Hepatocyte (in vitro differentiated cells): ENCODE measurements at regions not wholly inside any gene's neighbourhood (a gene's known extent, or its start where the extent isn't known, plus 50 kb on each side); places are given as distances from the start of the nearest gene placed in this dataset.

Experiments
- DNase-seq: peaks from one replicate; pipeline ENCODE4 v3.0.0-alpha.2; 2016; ENCODE audit warnings: low spot score
- H2AFZ ChIP-seq: fragments of 200-600 bp; sonication (generic); 2 replicates; pipeline ENCODE4 v1.6.0; 2016; ENCODE audit warnings: antibody characterized with exemption, mild to moderate bottlenecking
- H3K27ac ChIP-seq: fragments of 200-600 bp; sonication (generic); 2 replicates; pipeline ENCODE4 v1.5.1; 2016; ENCODE audit warnings: mild to moderate bottlenecking
- H3K27me3 ChIP-seq: fragments of 200-600 bp; sonication (generic); 2 replicates; pipeline ENCODE4 v1.6.1; 2016
- H3K36me3 ChIP-seq: fragments of 200-600 bp; sonication (generic); replicated peaks from 2 replicates; pipeline ENCODE4 v1.5.1; 2016; ENCODE audit warnings: low read depth; ENCODE audit not compliant: insufficient read depth
- H3K4me1 ChIP-seq: fragments of 200-600 bp; sonication (generic); 2 replicates; pipeline ENCODE4 v1.5.1; 2016; ENCODE audit warnings: mild to moderate bottlenecking, moderate library complexity; ENCODE audit not compliant: insufficient read depth
- H3K4me2 ChIP-seq: fragments of 200-600 bp; sonication (generic); 2 replicates; pipeline ENCODE4 v1.6.0; 2016
- H3K4me3 ChIP-seq: fragments of 200-600 bp; sonication (generic); 2 replicates; pipeline ENCODE4 v1.5.1; 2016; ENCODE audit warnings: mild to moderate bottlenecking
- H3K79me2 ChIP-seq: fragments of 200-600 bp; sonication (generic); 2 replicates; pipeline ENCODE4 v1.6.0; 2017; ENCODE audit warnings: mild to moderate bottlenecking
- H3K9me2 ChIP-seq: fragments of 200-600 bp; sonication (generic); replicated peaks from 2 replicates; pipeline ENCODE4 v1.6.0; 2017; ENCODE audit warnings: mild to moderate bottlenecking; ENCODE audit not compliant: insufficient read depth
- H3K9me3 ChIP-seq: fragments of 200-600 bp; sonication (generic); 2 replicates; pipeline ENCODE4 v1.5.1; 2016; ENCODE audit warnings: low read depth, mild to moderate bottlenecking
- H4K20me1 ChIP-seq: fragments of 200-600 bp; sonication (generic); 2 replicates; pipeline ENCODE4 v1.6.0; 2016; ENCODE audit warnings: mild to moderate bottlenecking; ENCODE audit not compliant: insufficient read depth, poor library complexity, severe bottlenecking
- CTCF ChIP-seq: fragments of 200-600 bp; sonication (generic); IDR thresholded peaks from 2 replicates; pipeline ENCODE4 v1.5.1; 2016; ENCODE audit warnings: antibody characterized with exemption, mild to moderate bottlenecking; ENCODE audit not compliant: poor library complexity
- EZH2 ChIP-seq: fragments of 200-600 bp; sonication (generic); IDR thresholded peaks from 2 replicates; pipeline ENCODE4 v1.6.1; 2016; ENCODE audit warnings: antibody characterized with exemption, mild to moderate bottlenecking, borderline replicate concordance
- EZH2phosphoT487 ChIP-seq: fragments of 200-600 bp; sonication (generic); IDR thresholded peaks from one replicate; pipeline ENCODE4 v1.6.1; 2018; ENCODE audit warnings: antibody characterized with exemption, mild to moderate bottlenecking, low read depth, moderate library complexity; ENCODE audit not compliant: unreplicated experiment, severe bottlenecking
- WGBS: methylation state at CpG from one replicate; pipeline ENCODE4 v1.1.6; 2016; ENCODE audit warnings: low lambda C conversion rate; ENCODE audit errors: missing lambda C conversion rate; 5-methylcytosine and 5-hydroxymethylcytosine counted together

GRCh38 chr2:223399357-223399957 is 202.7 kb downstream of the SCG2 start:
- Histone ChIP-seq H3K79me2 (no peaks in the 10 kb centered on the region), H3K9me2 (no peaks in the 10 kb centered on the region), H4K20me1 (no peaks in the 10 kb centered on the region), H3K9me3 (peaks cover 5% of the 10 kb centered on the region), H2AFZ (no peak overlapping the region), H3K27me3 (no peaks in the 10 kb centered on the region), H3K27ac (no peak overlapping the region), H3K4me1 (no peaks in the 10 kb centered on the region), H3K4me3 (no peak overlapping the region), H3K36me3 (no peaks in the 10 kb centered on the region), H3K4me2 (no peak overlapping the region)
- 72% methylated on average over 3 of the region's 3 CpGs for WGBS
- TF ChIP-seq CTCF (no peak), EZH2 (no peak), EZH2phosphoT487 (no peak)
- DNase-seq = no peak

GRCh38 chr2:223404616-223405015 is 197.5 kb downstream of the SCG2 start:
- Histone ChIP-seq H3K79me2 (no peaks in the 10 kb centered on the region), H3K27me3 (peaks cover 4% of the 10 kb centered on the region), H2AFZ (no peak overlapping the region), H3K4me3 (no peak overlapping the region), H3K36me3 (no peaks in the 10 kb centered on the region), H4K20me1 (no peaks in the 10 kb centered on the region), H3K9me2 (no peaks in the 10 kb centered on the region), H3K4me1 (no peaks in the 10 kb centered on the region), H3K27ac (no peak overlapping the region), H3K9me3 (no peaks in the 10 kb centered on the region), H3K4me2 (no peak overlapping the region)
- no peak for TF ChIP-seq EZH2phosphoT487
- TF ChIP-seq CTCF = no peak
- no peak for TF ChIP-seq EZH2
- no peak for DNase-seq
- 94% methylated on average over 1 of the region's 1 CpG for WGBS

GRCh38 chr2:223414646-223415045 is 187.5 kb downstream of the SCG2 start:
- DNase-seq = peak; percentile 7
- Histone ChIP-seq H4K20me1 (no peaks in the 10 kb centered on the region), H3K27me3 (no peaks in the 10 kb centered on the region)

More at GRCh38 chr2:223414646-223415045, 187.5 kb downstream of the SCG2 start:
- H3K4me3 ChIP-seq = no peak overlapping the region
- peak overlapping the region; percentile 55 for H3K27ac ChIP-seq
- no peaks in the 10 kb centered on the region for H3K36me3 ChIP-seq
- H3K4me1 ChIP-seq = no peaks in the 10 kb centered on the region
- H3K4me2 ChIP-seq = no peak overlapping the region
- no peak overlapping the region for H2AFZ ChIP-seq
- WGBS = 70% methylated on average over 2 of the region's 2 CpGs
- no peaks in the 10 kb centered on the region for H3K79me2 ChIP-seq
- no peak for TF ChIP-seq EZH2phosphoT487
- TF ChIP-seq CTCF = no peak
- no peak for TF ChIP-seq EZH2
- H3K9me3 ChIP-seq = no peaks in the 10 kb centered on the region
- H3K9me2 ChIP-seq = no peaks in the 10 kb centered on the region
